CD14-positive monocyte (primary cell): ENCODE measurements at regions not wholly inside any gene's neighbourhood (a gene's known extent, or its start where the extent isn't known, plus 50 kb on each side); places are given as distances from the start of the nearest gene placed in this dataset.

Source experiments
- DNase-seq, 3 donors: peaks; one replicate each; pipeline ENCODE4 v3.0.0-alpha.2; 2011 to 2022
- H2AFZ ChIP-seq: 2 replicates; pipeline ENCODE4 v1.6.0; 2012; ENCODE audit warnings: mild to moderate bottlenecking, low read depth, low read length, inconsistent platforms; ENCODE audit not compliant: insufficient read depth, poor library complexity, severe bottlenecking
- H3K27ac ChIP-seq, 2 donors: 1 replicate in 1 of 2; 2 replicates in 1 of 2; pipeline ENCODE4 v1.5.1; 2012 to 2013; ENCODE audit warnings: low read length in 2 of 2, control low read depth in 1 of 2, inconsistent platforms in 1 of 2, low read depth in 1 of 2, mild to moderate bottlenecking in 1 of 2
- H3K27me3 ChIP-seq, 2 donors: one replicate each; pipeline versions ENCODE4 v1.6.0 to v1.6.1; 2011 to 2013; ENCODE audit warnings: low read length in 2 of 2; ENCODE audit not compliant: control insufficient read depth in 2 of 2, insufficient read depth in 2 of 2
- H3K36me3 ChIP-seq, 2 donors: replicated peaks in 1 of 2; 1 replicate in 1 of 2; 2 replicates in 1 of 2; pipeline versions ENCODE4 v1.5.1 to v1.6.1; 2012 to 2013; ENCODE audit warnings: low read length in 2 of 2, control low read depth in 1 of 2, inconsistent platforms in 1 of 2, mild to moderate bottlenecking in 1 of 2; ENCODE audit not compliant: insufficient read depth in 2 of 2, control insufficient read depth in 1 of 2
- H3K4me1 ChIP-seq, 2 donors: 1 replicate in 1 of 2; 2 replicates in 1 of 2; pipeline versions ENCODE4 v1.5.1 to v1.6.1; 2012 to 2013; ENCODE audit warnings: low read length in 2 of 2, control low read depth in 1 of 2, inconsistent platforms in 1 of 2, mild to moderate bottlenecking in 1 of 2, moderate library complexity in 1 of 2; ENCODE audit not compliant: insufficient read depth in 2 of 2, control insufficient read depth in 1 of 2
- H3K4me2 ChIP-seq: replicated peaks from 2 replicates; pipeline ENCODE3; 2012; ENCODE audit warnings: low read length, moderate library complexity, mild to moderate bottlenecking; ENCODE audit not compliant: poor library complexity, severe bottlenecking; ENCODE audit errors: extremely low read depth
- H3K4me3 ChIP-seq, 3 experiments: fragments of 200-600 bp in 1 of 3; sonication (generic) in 1 of 3; replicated peaks in 1 of 3; 1 replicate in 2 of 3; 2 replicates in 1 of 3; pipeline ENCODE4 v1.5.1; 2011 to 2013; ENCODE audit warnings: low read length in 3 of 3, mild to moderate bottlenecking in 3 of 3, control low read depth in 2 of 3, low read depth in 2 of 3, inconsistent platforms in 1 of 3, moderate library complexity in 1 of 3
- H3K79me2 ChIP-seq: 2 replicates; pipeline ENCODE4 v1.6.0; 2012; ENCODE audit warnings: mild to moderate bottlenecking, control low read depth, inconsistent platforms, low read length, moderate library complexity; ENCODE audit not compliant: insufficient read depth
- H3K9ac ChIP-seq: 2 replicates; pipeline ENCODE4 v1.6.0; 2017; ENCODE audit warnings: low read length, mild to moderate bottlenecking; ENCODE audit not compliant: insufficient read depth, poor library complexity, severe bottlenecking
- H3K9me3 ChIP-seq, 2 donors: replicated peaks in 1 of 2; 1 replicate in 1 of 2; 2 replicates in 1 of 2; pipeline versions ENCODE4 v1.5.1 to v1.6.1; 2012 to 2013; ENCODE audit warnings: low read length in 2 of 2, control low read depth in 1 of 2; ENCODE audit not compliant: control insufficient read depth in 1 of 2, insufficient read depth in 1 of 2
- H4K20me1 ChIP-seq: 2 replicates; pipeline ENCODE4 v1.6.0; 2012; ENCODE audit warnings: mild to moderate bottlenecking, low read length, control low read depth, moderate library complexity; ENCODE audit not compliant: insufficient read depth
- H3K27ac Mint-ChIP-seq, 7 donors: one replicate each; pipeline ENCODE4 v1.8.0; 2020; ENCODE audit warnings: mild to moderate bottlenecking in 7 of 7, mixed read lengths in 7 of 7, moderate library complexity in 6 of 7, inconsistent platforms in 2 of 7
- H3K27me3 Mint-ChIP-seq, 3 donors: one replicate each; pipeline ENCODE4 v1.8.0; 2021 to 2022; ENCODE audit warnings: low read depth in 3 of 3, mild to moderate bottlenecking in 3 of 3, mixed read lengths in 3 of 3, moderate library complexity in 3 of 3, inconsistent platforms in 1 of 3
- H3K36me3 Mint-ChIP-seq, 2 donors: one replicate each; pipeline ENCODE4 v1.8.0; 2020; ENCODE audit warnings: mixed read lengths in 2 of 2, inconsistent platforms in 1 of 2, mild to moderate bottlenecking in 1 of 2
- H3K4me1 Mint-ChIP-seq: one replicate; pipeline ENCODE4 v1.8.0; 2020; ENCODE audit warnings: mild to moderate bottlenecking, mixed read lengths
- H3K4me3 Mint-ChIP-seq, 2 donors: one replicate each; pipeline ENCODE4 v1.8.0; 2020; ENCODE audit warnings: mild to moderate bottlenecking in 2 of 2, mixed read lengths in 2 of 2, moderate library complexity in 1 of 2
- H3K9me3 Mint-ChIP-seq, 7 donors: one replicate each; pipeline ENCODE4 v1.8.0; 2020 to 2022; ENCODE audit warnings: mixed read lengths in 7 of 7, mild to moderate bottlenecking in 6 of 7, moderate library complexity in 6 of 7, inconsistent platforms in 2 of 7
- WGBS: methylation state at CpG from one replicate; pipeline ENCODE4 v1.1.5; 2013; ENCODE audit warnings: missing lambda C conversion rate; ENCODE audit not compliant: insufficient coverage; 5-methylcytosine and 5-hydroxymethylcytosine counted together
- intact Hi-C, 2 donors: fragments of 100-400 bp; cut with micrococcal nuclease; formaldehyde crosslinking; loops; one replicate each; pipeline versions ENCODE4 v1.15.0 to v1.15.1; 2023
- TF ChIP-seq, protein P1 (sequence below): fragments of 200-600 bp; IDR thresholded peaks from one replicate; pipeline ENCODE4 v1.8.0; 2022; ENCODE audit warnings: antibody characterized with exemption, mild to moderate bottlenecking

DNA sequence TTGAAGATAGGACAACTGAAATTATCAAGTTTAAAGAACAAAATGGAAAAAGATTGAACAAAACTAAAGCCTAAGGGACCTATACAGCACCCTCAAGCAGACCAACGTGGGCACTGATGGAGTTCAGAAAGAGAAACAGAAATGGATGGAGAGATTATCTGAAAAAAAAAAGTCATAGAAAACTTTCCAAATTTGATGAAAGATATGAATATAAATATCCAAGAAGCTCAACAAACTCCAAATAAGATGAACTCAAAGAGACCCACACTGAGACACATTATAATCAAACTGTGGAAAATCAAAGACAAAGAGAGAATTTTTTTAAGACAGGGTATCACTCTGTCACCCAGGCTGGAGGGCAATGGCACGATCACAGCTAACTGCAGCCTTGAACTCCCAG lies 128.6 kb upstream of the PUM3 start:
- no peaks in the 10 kb centered on the region for H3K27me3 ChIP-seq
- no peak overlapping the region for H3K27ac Mint-ChIP-seq
- H3K4me1 Mint-ChIP-seq = no peaks in the 10 kb centered on the region

DNA sequence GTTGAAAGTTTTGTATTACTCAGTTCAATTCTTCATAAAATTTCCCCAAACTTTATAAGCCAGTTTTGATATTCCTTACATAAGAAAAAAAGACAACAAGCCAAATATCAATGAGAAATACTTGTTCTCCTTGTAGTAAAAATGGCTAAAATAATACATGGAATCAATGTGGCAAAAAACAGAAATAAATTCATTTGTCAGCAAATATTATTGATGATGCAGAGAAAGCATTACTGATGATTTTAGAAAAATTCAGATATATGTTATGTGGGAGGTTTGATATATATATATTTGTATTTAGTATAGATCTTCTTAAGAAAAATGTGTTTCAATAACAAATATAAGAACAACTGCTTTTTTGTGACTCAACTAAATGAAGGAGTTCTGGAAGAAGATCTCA lies 127.0 kb upstream of the PUM3 start:
- H3K36me3 Mint-ChIP-seq = no peaks in the 10 kb centered on the region

More for the DNA sequence above, 128.6 kb upstream of the PUM3 start:
- TF ChIP-seq, protein P1, sequence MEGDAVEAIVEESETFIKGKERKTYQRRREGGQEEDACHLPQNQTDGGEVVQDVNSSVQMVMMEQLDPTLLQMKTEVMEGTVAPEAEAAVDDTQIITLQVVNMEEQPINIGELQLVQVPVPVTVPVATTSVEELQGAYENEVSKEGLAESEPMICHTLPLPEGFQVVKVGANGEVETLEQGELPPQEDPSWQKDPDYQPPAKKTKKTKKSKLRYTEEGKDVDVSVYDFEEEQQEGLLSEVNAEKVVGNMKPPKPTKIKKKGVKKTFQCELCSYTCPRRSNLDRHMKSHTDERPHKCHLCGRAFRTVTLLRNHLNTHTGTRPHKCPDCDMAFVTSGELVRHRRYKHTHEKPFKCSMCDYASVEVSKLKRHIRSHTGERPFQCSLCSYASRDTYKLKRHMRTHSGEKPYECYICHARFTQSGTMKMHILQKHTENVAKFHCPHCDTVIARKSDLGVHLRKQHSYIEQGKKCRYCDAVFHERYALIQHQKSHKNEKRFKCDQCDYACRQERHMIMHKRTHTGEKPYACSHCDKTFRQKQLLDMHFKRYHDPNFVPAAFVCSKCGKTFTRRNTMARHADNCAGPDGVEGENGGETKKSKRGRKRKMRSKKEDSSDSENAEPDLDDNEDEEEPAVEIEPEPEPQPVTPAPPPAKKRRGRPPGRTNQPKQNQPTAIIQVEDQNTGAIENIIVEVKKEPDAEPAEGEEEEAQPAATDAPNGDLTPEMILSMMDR = no peak
- Histone ChIP-seq H3K4me3 (no peak overlapping the region), H3K79me2 (no peaks in the 10 kb centered on the region), H3K9ac (no peak overlapping the region), H3K9me3 (peaks cover 0 to 15% of the 10 kb centered on the region in 2 donors), H3K36me3 (no peaks in the 10 kb centered on the region), H3K27ac (no peak overlapping the region), H3K4me1 (no peaks in the 10 kb centered on the region), H2AFZ (no peak overlapping the region), H4K20me1 (no peaks in the 10 kb centered on the region), H3K4me2 (no peak overlapping the region)
- peaks cover 0 to 2% (median 0%) of the 10 kb centered on the region in 3 donors for H3K27me3 Mint-ChIP-seq
- DNase-seq = no peak
- WGBS = no CpG with 5 or more reads among the region's 2 CpGs
- H3K36me3 Mint-ChIP-seq = no peaks in the 10 kb centered on the region
- intact Hi-C loops = no loop called here
- H3K9me3 Mint-ChIP-seq = peaks cover 2 to 22% (median 8%) of the 10 kb centered on the region in 7 donors
- H3K4me3 Mint-ChIP-seq = no peak overlapping the region

More for the DNA sequence above, 127.0 kb upstream of the PUM3 start:
- Mint-ChIP-seq H3K9me3 (peaks cover 2 to 22% (median 10%) of the 10 kb centered on the region in 7 donors), H3K27ac (no peak overlapping the region), H3K27me3 (peaks cover 0 to 2% (median 0%) of the 10 kb centered on the region in 3 donors), H3K4me1 (no peaks in the 10 kb centered on the region), H3K4me3 (no peak overlapping the region)
- H3K9ac ChIP-seq = no peak overlapping the region
- no peak overlapping the region for H3K4me2 ChIP-seq
- no peak for DNase-seq
- no peaks in the 10 kb centered on the region for H3K4me1 ChIP-seq
- H3K27me3 ChIP-seq = no peaks in the 10 kb centered on the region
- H4K20me1 ChIP-seq = no peaks in the 10 kb centered on the region
- intact Hi-C loops = no loop called here
- H3K36me3 ChIP-seq = no peaks in the 10 kb centered on the region
- H2AFZ ChIP-seq = no peak overlapping the region
- H3K4me3 ChIP-seq = no peak overlapping the region
- TF ChIP-seq, protein P1 = no peak
- peaks cover 0 to 15% of the 10 kb centered on the region in 2 donors for H3K9me3 ChIP-seq
- H3K79me2 ChIP-seq = no peaks in the 10 kb centered on the region
- H3K27ac ChIP-seq = no peak overlapping the region
